Stimulated activated CD4-positive, alpha-beta T cell treated with anti-CD3 and anti-CD28 coated beads, Interleukin-12 subunit alpha, Interleukin-12 subunit beta, amount 100 ng/mL, for 48 hours (primary cell): ENCODE measurements at regions not wholly inside any gene's neighbourhood (a gene's known extent, or its start where the extent isn't known, plus 50 kb on each side); places are given as distances from the start of the nearest gene placed in this dataset.

Source experiments
- DNase-seq, 3 donors: peaks; one replicate each; pipeline ENCODE4 v3.0.0-alpha.2; 2020; ENCODE audit warnings: low read depth in 2 of 3, low spot score in 1 of 3

- DNase-seq = no peak
These were observed 82.3 kb upstream of the SPRED2 start for GRCh38 chr2:65514555-65515195.

GRCh38 chr2:65512783-65513182 lies 80.4 kb upstream of the SPRED2 start:
- DNase-seq = no peak

GRCh38 chr2:65511306-65511705 lies 78.9 kb upstream of the SPRED2 start:
- no peak for DNase-seq

- DNase-seq = no peak
These were observed 75.8 kb upstream of the SPRED2 start for GRCh38 chr2:65508225-65508624.

- DNase-seq = no peak
These were observed 75.0 kb upstream of the SPRED2 start for GRCh38 chr2:65507102-65508069.

GRCh38 chr2:65504814-65505697 lies 72.7 kb upstream of the SPRED2 start:
- no peak for DNase-seq

- no peak for DNase-seq
These were observed 71.8 kb upstream of the SPRED2 start for GRCh38 chr2:65504201-65504600.

- DNase-seq = no peak
These were observed 71.3 kb upstream of the SPRED2 start for GRCh38 chr2:65503746-65504145.

- DNase-seq = no peak
These were observed 69.4 kb upstream of the SPRED2 start for GRCh38 chr2:65501836-65502235.

- no peak for DNase-seq
These were observed 68.7 kb upstream of the SPRED2 start for GRCh38 chr2:65501074-65501473.

- no peak for DNase-seq
These were observed 68.1 kb upstream of the SPRED2 start for GRCh38 chr2:65500310-65501040.

GRCh38 chr2:65499216-65499615 lies 66.8 kb upstream of the SPRED2 start:
- no peak for DNase-seq

- DNase-seq = no peak
These were observed 66.0 kb upstream of the SPRED2 start for GRCh38 chr2:65498396-65498795.

GRCh38 chr2:65495251-65495877 lies 63.0 kb upstream of the SPRED2 start:
- no peak for DNase-seq

- DNase-seq = no peak
These were observed 61.7 kb upstream of the SPRED2 start for GRCh38 chr2:65494078-65494477.

- no peak for DNase-seq
These were observed 59.0 kb upstream of the SPRED2 start for GRCh38 chr2:65491381-65491905.

- DNase-seq = no peak
These were observed 57.8 kb upstream of the SPRED2 start for GRCh38 chr2:65490222-65490621.

GRCh38 chr2:65489269-65489668 lies 56.9 kb upstream of the SPRED2 start:
- no peak for DNase-seq

- no peak for DNase-seq
These were observed 56.1 kb upstream of the SPRED2 start for GRCh38 chr2:65488527-65488926.

- DNase-seq = no peak
These were observed 55.0 kb upstream of the SPRED2 start for GRCh38 chr2:65487404-65487803.
